T-helper 2 cell treated with Interferon-gamma antibody and Interleukin-4, amounts not matched to agents 5 μg/mL and 100 μg/mL, for 36 hours (primary cell): ENCODE measurements at regions not wholly inside any gene's neighbourhood (a gene's known extent, or its start where the extent isn't known, plus 50 kb on each side); places are given as distances from the start of the nearest gene placed in this dataset.
"Not testable (repeated sequence)": the region's sequence is repeated elsewhere in the genome, so short reads cannot be mapped to it uniquely, and the experiment has no call there.

ENCODE experiments used
- DNase-seq: peaks from one replicate; pipeline ENCODE4 v3.0.0; 2021; ENCODE audit warnings: low spot score
- H3K27ac Mint-ChIP-seq: one replicate; pipeline ENCODE4 v1.8.0; 2021; ENCODE audit warnings: mild to moderate bottlenecking, mixed read lengths
- H3K27me3 Mint-ChIP-seq: one replicate; pipeline ENCODE4 v1.8.0; 2021; ENCODE audit warnings: low read depth, mixed read lengths
- H3K36me3 Mint-ChIP-seq: one replicate; pipeline ENCODE4 v1.8.0; 2021; ENCODE audit warnings: low read depth, mixed read lengths
- H3K4me1 Mint-ChIP-seq: one replicate; pipeline ENCODE4 v1.8.0; 2021; ENCODE audit warnings: low read depth, mixed read lengths
- H3K4me3 Mint-ChIP-seq: one replicate; pipeline ENCODE4 v1.8.0; 2022; ENCODE audit warnings: mild to moderate bottlenecking, moderate library complexity, mixed read lengths
- H3K9me3 Mint-ChIP-seq: one replicate; pipeline ENCODE4 v1.8.0; 2021; ENCODE audit warnings: mixed read lengths

GRCh38 chr18:8507361-8507760 lies 101.9 kb upstream of the RAB12 start:
- H3K4me3 Mint-ChIP-seq: no peak overlapping the region
- H3K9me3 Mint-ChIP-seq: no peaks in the 10 kb centered on the region
- no peak overlapping the region for H3K27ac Mint-ChIP-seq
- H3K36me3 Mint-ChIP-seq: no peaks in the 10 kb centered on the region
- H3K27me3 Mint-ChIP-seq: no peaks in the 10 kb centered on the region
- no peak for DNase-seq
- H3K4me1 Mint-ChIP-seq: peaks cover 3% of the 10 kb centered on the region

- no peak overlapping the region for H3K4me3 Mint-ChIP-seq
- H3K36me3 Mint-ChIP-seq: no peaks in the 10 kb centered on the region
- DNase-seq: no peak
- H3K27me3 Mint-ChIP-seq: no peaks in the 10 kb centered on the region
- H3K27ac Mint-ChIP-seq: no peak overlapping the region
- H3K4me1 Mint-ChIP-seq: peaks cover 3% of the 10 kb centered on the region
- H3K9me3 Mint-ChIP-seq: no peaks in the 10 kb centered on the region
Measured at GRCh38 chr18:8507915-8508705, 101.1 kb upstream of the RAB12 start.

- H3K27me3 Mint-ChIP-seq: no peaks in the 10 kb centered on the region
- no peak for DNase-seq
- H3K9me3 Mint-ChIP-seq: no peaks in the 10 kb centered on the region
- no peaks in the 10 kb centered on the region for H3K36me3 Mint-ChIP-seq
- no peak overlapping the region for H3K4me3 Mint-ChIP-seq
- H3K4me1 Mint-ChIP-seq: peaks cover 3% of the 10 kb centered on the region
- no peak overlapping the region for H3K27ac Mint-ChIP-seq
Measured at GRCh38 chr18:8513249-8513648, 96.0 kb upstream of the RAB12 start.

- no peaks in the 10 kb centered on the region for H3K9me3 Mint-ChIP-seq
- H3K4me1 Mint-ChIP-seq: peaks cover 3% of the 10 kb centered on the region
- no peak for DNase-seq
- no peak overlapping the region for H3K27ac Mint-ChIP-seq
- H3K36me3 Mint-ChIP-seq: no peaks in the 10 kb centered on the region
- H3K4me3 Mint-ChIP-seq: no peak overlapping the region
- H3K27me3 Mint-ChIP-seq: no peaks in the 10 kb centered on the region
Measured at GRCh38 chr18:8514409-8514808, 94.8 kb upstream of the RAB12 start.

- Mint-ChIP-seq H3K36me3 (no peaks in the 10 kb centered on the region), H3K4me3 (no peak overlapping the region), H3K9me3 (no peaks in the 10 kb centered on the region), H3K4me1 (peaks cover 3% of the 10 kb centered on the region), H3K27me3 (no peaks in the 10 kb centered on the region), H3K27ac (no peak overlapping the region)
- DNase-seq: no peak
Measured at GRCh38 chr18:8515142-8515865, 93.9 kb upstream of the RAB12 start.

- Mint-ChIP-seq H3K27ac (no peak overlapping the region), H3K4me3 (no peak overlapping the region), H3K4me1 (no peaks in the 10 kb centered on the region), H3K36me3 (no peaks in the 10 kb centered on the region), H3K27me3 (no peaks in the 10 kb centered on the region), H3K9me3 (no peaks in the 10 kb centered on the region)
- no peak for DNase-seq
Measured at GRCh38 chr18:8516371-8517250, 92.6 kb upstream of the RAB12 start.

GRCh38 chr18:8517276-8517675 lies 92.0 kb upstream of the RAB12 start:
- no peak for DNase-seq
- Mint-ChIP-seq H3K27ac (no peak overlapping the region), H3K4me1 (no peaks in the 10 kb centered on the region), H3K36me3 (no peaks in the 10 kb centered on the region), H3K4me3 (no peak overlapping the region), H3K9me3 (no peaks in the 10 kb centered on the region), H3K27me3 (no peaks in the 10 kb centered on the region)

GRCh38 chr18:8519102-8519501 lies 90.1 kb upstream of the RAB12 start:
- Mint-ChIP-seq H3K4me1 (no peaks in the 10 kb centered on the region), H3K36me3 (no peaks in the 10 kb centered on the region), H3K9me3 (no peaks in the 10 kb centered on the region), H3K4me3 (no peak overlapping the region), H3K27ac (no peak overlapping the region), H3K27me3 (no peaks in the 10 kb centered on the region)
- no peak for DNase-seq

- no peaks in the 10 kb centered on the region for H3K27me3 Mint-ChIP-seq
- H3K27ac Mint-ChIP-seq: no peak overlapping the region
- no peaks in the 10 kb centered on the region for H3K9me3 Mint-ChIP-seq
- H3K36me3 Mint-ChIP-seq: no peaks in the 10 kb centered on the region
- no peak overlapping the region for H3K4me3 Mint-ChIP-seq
- DNase-seq: no peak
- H3K4me1 Mint-ChIP-seq: no peaks in the 10 kb centered on the region
Measured at GRCh38 chr18:8520266-8520665, 89.0 kb upstream of the RAB12 start.

- Mint-ChIP-seq H3K36me3 (no peaks in the 10 kb centered on the region), H3K27ac (no peak overlapping the region), H3K4me1 (peaks cover 2% of the 10 kb centered on the region), H3K27me3 (peaks cover 14% of the 10 kb centered on the region), H3K9me3 (no peaks in the 10 kb centered on the region), H3K4me3 (no peak overlapping the region)
- DNase-seq: no peak
Measured at GRCh38 chr18:8522756-8523155, 86.5 kb upstream of the RAB12 start.

- peaks cover 2% of the 10 kb centered on the region for H3K4me1 Mint-ChIP-seq
- DNase-seq: no peak
Measured at GRCh38 chr18:8525692-8526091, 83.5 kb upstream of the RAB12 start.

GRCh38 chr18:8526332-8526731 lies 82.9 kb upstream of the RAB12 start:
- Mint-ChIP-seq H3K9me3 (peaks cover 22% of the 10 kb centered on the region), H3K27ac (no peak overlapping the region), H3K4me3 (no peak overlapping the region), H3K4me1 (peaks cover 2% of the 10 kb centered on the region), H3K36me3 (no peaks in the 10 kb centered on the region), H3K27me3 (peaks cover 15% of the 10 kb centered on the region)
- no peak for DNase-seq

More at GRCh38 chr18:8525692-8526091, 83.5 kb upstream of the RAB12 start:
- Mint-ChIP-seq H3K27me3 (peaks cover 15% of the 10 kb centered on the region), H3K27ac (no peak overlapping the region), H3K4me3 (no peak overlapping the region), H3K9me3 (peaks cover 15% of the 10 kb centered on the region), H3K36me3 (no peaks in the 10 kb centered on the region)

GRCh38 chr18:8529609-8530008 lies 79.6 kb upstream of the RAB12 start:
- Mint-ChIP-seq H3K36me3 (no peaks in the 10 kb centered on the region), H3K27me3 (peaks cover 15% of the 10 kb centered on the region), H3K27ac (no peak overlapping the region), H3K4me1 (peaks cover 2% of the 10 kb centered on the region), H3K9me3 (peaks cover 34% of the 10 kb centered on the region), H3K4me3 (no peak overlapping the region)
- DNase-seq: no peak

- H3K36me3 Mint-ChIP-seq, H3K4me1 Mint-ChIP-seq, H3K27ac Mint-ChIP-seq, DNase-seq, H3K4me3 Mint-ChIP-seq: not testable (repeated sequence)
- Mint-ChIP-seq H3K9me3 (peaks cover 34% of the 10 kb centered on the region), H3K27me3 (peaks cover 13% of the 10 kb centered on the region)
Measured at GRCh38 chr18:8531084-8531483, 78.2 kb upstream of the RAB12 start.
